ENCODE measurements at regions not wholly inside any gene's neighbourhood (a gene's known extent, or its start where the extent isn't known, plus 50 kb on each side); places are given as distances from the start of the nearest gene placed in this dataset.

DNA sequence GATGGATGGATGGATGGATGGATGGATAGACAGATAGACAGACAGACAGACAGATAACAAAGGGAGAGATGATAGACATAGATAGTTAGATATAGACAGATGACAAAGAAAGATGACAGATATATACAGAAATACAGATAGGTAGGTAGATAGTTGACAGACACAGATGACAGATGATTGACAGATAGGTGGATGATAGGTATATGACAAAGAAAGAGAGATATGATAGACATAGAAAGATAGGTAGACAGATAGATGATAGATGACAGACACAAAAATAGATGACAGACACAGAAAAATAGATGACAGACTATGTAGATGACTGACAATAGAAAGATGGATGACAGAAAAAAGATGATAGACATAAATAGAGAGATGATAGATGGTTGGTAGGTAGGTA lies 200.0 kb upstream of the TAS2R1 start:
- ChIA-PET CTCF (ENCODE audit: partially characterized antibody) (interaction anchor here (1.0 to 1.2 kb wide), 2 partner anchors 11 to 200 kb away, joined by 4 read pairs; no protein-coding TSS in a partner anchor), POLR2A (ENCODE audit: partially characterized antibody) (interaction anchor here (0.8 kb wide), 1 partner anchor 420 kb away, joined by 3 read pairs; the partner anchor contains the start of genes ATPSCKMT and CCT5)
- H3K27ac ChIP-seq (ENCODE audit: low read depth, low read length) = no peak overlapping the region
- H3K79me1 ChIP-seq (ENCODE audit: low read depth, low read length) = no peaks in the 10 kb centered on the region
- no peak overlapping the region for H2BK12ac ChIP-seq (ENCODE audit: low read depth, low read length)
- H3K18ac ChIP-seq (ENCODE audit: extremely low read depth, low read length) = no peak overlapping the region
- no peak overlapping the region for H3K14ac ChIP-seq (ENCODE audit: insufficient read length)
- no peak overlapping the region for H4K8ac ChIP-seq (ENCODE audit: extremely low read depth, insufficient read depth, low read length)
- no peak for DNase-seq (ENCODE audit: low read depth in 1 of 2, low spot score in 2 of 2)
- no peaks in the 10 kb centered on the region for H3K9me3 ChIP-seq (ENCODE audit: insufficient read depth in 2 of 2, low read depth in 1 of 2, low read length in 1 of 2)
- no peak overlapping the region for H2BK15ac ChIP-seq (ENCODE audit: low read length)
- no peak overlapping the region for H2AK5ac ChIP-seq (ENCODE audit: low read depth, low read length)
- no peak overlapping the region for H2BK120ac ChIP-seq (replicated peaks; ENCODE audit: low read depth, low read length)
- no peak overlapping the region for H3K4me3 ChIP-seq (ENCODE audit: extremely low read depth in 1 of 4, insufficient read depth in 2 of 4, low read depth in 3 of 4, low read length in 4 of 4)
- TF ChIP-seq TBP (IDR thresholded peaks at IDR 0.05; ENCODE audit: low read depth, low read length) (no peak), TCF12 (IDR thresholded peaks at IDR 0.05; ENCODE audit: low read depth, low read length) (no peak), CHD2 (IDR thresholded peaks at IDR 0.05; ENCODE audit: low read length) (no peak), KDM4A (IDR thresholded peaks at IDR 0.05; ENCODE audit: low read depth, low read length, severe bottlenecking) (no peak)
- no peak overlapping the region for H3K23ac ChIP-seq (ENCODE audit: insufficient read length)
- H3K9ac ChIP-seq (replicated peaks in 1 of 4; ENCODE audit: extremely low read depth in 1 of 4, low read depth in 3 of 4, low read length in 3 of 4) = no peak overlapping the region
- 0 out of 7 replicates have a peak, but pooled peaks cover 0 to 2% (median 0%) of the 10 kb centered on the region in 4 experiments for H3K27me3 ChIP-seq (replicated peaks in 1 of 4; ENCODE audit: control insufficient read depth in 3 of 4, extremely low read depth in 1 of 4, insufficient read depth in 3 of 4, low read length in 3 of 4)
- no peak overlapping the region for H2BK5ac ChIP-seq (ENCODE audit: low read depth, low read length)
- H3K4me2 ChIP-seq (ENCODE audit: insufficient read depth in 1 of 2, low read depth in 2 of 2, low read length in 2 of 2) = no peak overlapping the region
- no peak overlapping the region for H3K56ac ChIP-seq (replicated peaks; ENCODE audit: insufficient read length, low read depth, low read length)
- H2BK20ac ChIP-seq (ENCODE audit: low read length) = no peak overlapping the region
- no peaks in the 10 kb centered on the region for H4K20me1 ChIP-seq (replicated peaks in 1 of 2; ENCODE audit: control insufficient read depth in 1 of 2, insufficient read depth in 2 of 2, low read length in 2 of 2)
- no peaks in the 10 kb centered on the region for H3K79me2 ChIP-seq (ENCODE audit: control insufficient read depth in 1 of 2, insufficient read depth in 2 of 2, low read length in 2 of 2)
- H3K36me3 ChIP-seq (ENCODE audit: control insufficient read depth in 2 of 4, insufficient read depth in 4 of 4, low read length in 3 of 4) = no peaks in the 10 kb centered on the region
- no peak overlapping the region for H4K91ac ChIP-seq (replicated peaks; ENCODE audit: insufficient read length, low read length)
- H2AFZ ChIP-seq (ENCODE audit: low read length) = no peak overlapping the region
- no peak overlapping the region for H3K4ac ChIP-seq (replicated peaks; ENCODE audit: insufficient read length, low read depth, low read length)
- peaks cover 3% of the 10 kb centered on the region; the same call in 1 of the 2 replicates for H3K23me2 ChIP-seq (ENCODE audit: low read depth, low read length)
- FAIRE-seq = no peak
- peaks cover 6 to 9% (median 7%) of the 10 kb centered on the region in 4 experiments; a peak in 6 of 7 replicates for H3K4me1 ChIP-seq (replicated peaks in 1 of 4; ENCODE audit: control insufficient read depth in 3 of 4, insufficient read depth in 4 of 4, low read length in 3 of 4)
- no peak overlapping the region for H4K5ac ChIP-seq (ENCODE audit: insufficient read length, low read depth, low read length)
